Hepatocyte (in vitro differentiated cells): ENCODE measurements at regions not wholly inside any gene's neighbourhood (a gene's known extent, or its start where the extent isn't known, plus 50 kb on each side); places are given as distances from the start of the nearest gene placed in this dataset.

ENCODE experiments used
- CTCF ChIP-seq: fragments of 200-600 bp; sonication (generic); IDR thresholded peaks from 2 replicates; pipeline ENCODE4 v1.5.1; 2016; ENCODE audit warnings: antibody characterized with exemption, mild to moderate bottlenecking; ENCODE audit not compliant: poor library complexity
- EZH2phosphoT487 ChIP-seq: fragments of 200-600 bp; sonication (generic); IDR thresholded peaks from one replicate; pipeline ENCODE4 v1.6.1; 2018; ENCODE audit warnings: antibody characterized with exemption, mild to moderate bottlenecking, low read depth, moderate library complexity; ENCODE audit not compliant: unreplicated experiment, severe bottlenecking

- TF ChIP-seq CTCF: no peak
- TF ChIP-seq EZH2phosphoT487: no peak
Measured at GRCh38 chr3:16112910-16113504, 61.5 kb upstream of the GALNT15 start.
